Body of pancreas (tissue), 4 donors: ENCODE measurements at regions not wholly inside any gene's neighbourhood (a gene's known extent, or its start where the extent isn't known, plus 50 kb on each side); places are given as distances from the start of the nearest gene placed in this dataset.

ENCODE experiments used
- ATAC-seq: fragments of 150-250 bp; one replicate; pipeline ENCODE4 v1.9.1; 2016
- DNase-seq, 4 donors: peaks; one replicate each; pipeline ENCODE4 v3.0.0-alpha.2; 2019
- H3K27ac ChIP-seq, 4 donors: fragments of 200-600 bp; sonication (generic); 1 replicate in 3 of 4; 2 replicates in 1 of 4; pipeline versions ENCODE4 v1.5.1 to v1.6.1; 2016 to 2019; ENCODE audit warnings: mild to moderate bottlenecking in 1 of 4, mixed read lengths in 1 of 4, moderate library complexity in 1 of 4
- H3K27me3 ChIP-seq, 2 donors: fragments of 200-600 bp; sonication (generic); one replicate each; pipeline ENCODE4 v1.6.0; 2016; ENCODE audit warnings: mild to moderate bottlenecking in 1 of 2
- H3K36me3 ChIP-seq, 2 donors: fragments of 200-600 bp; sonication (generic); replicated peaks in 1 of 2; 2 replicates each; pipeline ENCODE4 v1.5.1; 2016; ENCODE audit warnings: low read depth in 2 of 2; ENCODE audit not compliant: insufficient read depth in 1 of 2
- H3K4me1 ChIP-seq: fragments of 200-600 bp; sonication (generic); one replicate; pipeline ENCODE4 v1.6.0; 2016
- H3K4me3 ChIP-seq, 2 donors: fragments of 200-600 bp; sonication (generic); 1 replicate in 1 of 2; 2 replicates in 1 of 2; pipeline ENCODE4 v1.5.1; 2016 to 2019
- H3K9me3 ChIP-seq, 3 donors: fragments of 200-600 bp; sonication (generic); 1 replicate in 2 of 3; 2 replicates in 1 of 3; pipeline ENCODE4 v1.5.1; 2016
- CTCF ChIP-seq, 7 experiments: fragments of 450-650 bp in 4 of 7; fragments of 200-600 bp in 3 of 7; sonication (generic) in 3 of 7; IDR thresholded peaks; one replicate each; pipeline ENCODE4 v1.5.1; 2016 to 2019; ENCODE audit warnings: antibody characterized with exemption in 7 of 7
- POLR2A ChIP-seq, 3 donors: fragments of 450-650 bp; IDR thresholded peaks; one replicate each; pipeline ENCODE4 v1.6.1; 2016; ENCODE audit warnings: antibody characterized with exemption in 3 of 3, mild to moderate bottlenecking in 2 of 3
- WGBS, 2 donors: methylation state at CpG; one replicate each; pipeline ENCODE4 v1.1.5; 2017; 5-methylcytosine and 5-hydroxymethylcytosine counted together
- intact Hi-C: fragments of 100-400 bp; cut with DNase I; formaldehyde crosslinking; loops from one replicate; pipeline ENCODE4 v1.15.1; 2023

DNA sequence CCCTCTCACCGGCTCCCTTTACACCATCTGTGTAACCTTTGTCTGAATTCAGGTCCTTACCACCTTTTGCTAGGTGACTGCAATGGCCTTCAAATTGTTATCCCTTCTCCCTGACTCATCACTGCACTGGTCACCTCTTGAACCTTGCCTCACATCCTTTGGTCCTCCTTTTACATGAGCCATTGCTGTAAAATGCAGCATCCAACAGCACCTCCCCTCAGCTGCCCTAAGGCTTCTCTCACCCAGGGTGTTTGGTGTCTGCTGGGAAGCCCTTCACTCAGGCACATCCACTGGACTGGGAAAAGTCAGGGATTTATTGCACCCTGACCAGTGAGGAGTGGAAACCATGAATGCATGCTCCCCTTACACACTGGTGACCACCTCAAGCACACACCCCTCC is 192.5 kb upstream of the GATB start:
- WGBS, 2 donors, result 62 to 65% methylated on average over 1 of the region's 1 CpG
- no peak for TF ChIP-seq CTCF (IDR thresholded peaks at IDR 0.05)
- no peak for TF ChIP-seq POLR2A (IDR thresholded peaks at IDR 0.05)
- Histone ChIP-seq H3K4me3 (no peak overlapping the region), H3K27ac (no peak overlapping the region), H3K36me3 (no peaks in the 10 kb centered on the region), H3K4me1 (no peaks in the 10 kb centered on the region), H3K9me3 (no peaks in the 10 kb centered on the region), H3K27me3 (no peaks in the 10 kb centered on the region)
- no peak for DNase-seq
- ATAC-seq, result no peak
- intact Hi-C loops, result no loop called here

GRCh38 chr4:151952711-151953254 is 192.0 kb upstream of the GATB start:
- intact Hi-C loops, result no loop called here

GRCh38 chr4:151952137-151952536 is 191.3 kb upstream of the GATB start:
- Histone ChIP-seq H3K4me1 (no peaks in the 10 kb centered on the region), H3K27me3 (no peaks in the 10 kb centered on the region), H3K4me3 (no peak overlapping the region), H3K9me3 (no peaks in the 10 kb centered on the region), H3K27ac (no peak overlapping the region), H3K36me3 (no peaks in the 10 kb centered on the region)
- DNase-seq, result no peak
- no peak for ATAC-seq
- 37 to 53% methylated on average over 4 of the region's 4 CpGs for WGBS, 2 donors
- TF ChIP-seq POLR2A (IDR thresholded peaks at IDR 0.05), result no peak
- TF ChIP-seq CTCF (IDR thresholded peaks at IDR 0.05), result no peak
- intact Hi-C loops, result no loop called here

More at GRCh38 chr4:151952711-151953254, 192.0 kb upstream of the GATB start:
- H3K27me3 ChIP-seq, result no peaks in the 10 kb centered on the region
- DNase-seq (no peak), ATAC-seq (no peak)
- no peaks in the 10 kb centered on the region for H3K4me1 ChIP-seq
- H3K36me3 ChIP-seq, result no peaks in the 10 kb centered on the region
- no peak overlapping the region for H3K4me3 ChIP-seq
- TF ChIP-seq POLR2A (IDR thresholded peaks at IDR 0.05) (no peak), CTCF (IDR thresholded peaks at IDR 0.05) (no peak)
- H3K27ac ChIP-seq, result no peak overlapping the region
- no peaks in the 10 kb centered on the region for H3K9me3 ChIP-seq
- WGBS, 2 donors, result 62 to 70% methylated on average over 6 of the region's 6 CpGs

GRCh38 chr4:151951671-151952050 is 190.9 kb upstream of the GATB start:
- Histone ChIP-seq H3K4me3 (no peak overlapping the region), H3K9me3 (no peaks in the 10 kb centered on the region), H3K36me3 (no peaks in the 10 kb centered on the region), H3K4me1 (no peaks in the 10 kb centered on the region), H3K27ac (no peak overlapping the region), H3K27me3 (no peaks in the 10 kb centered on the region)
- 54% methylated on average over 5 of the region's 5 CpGs for WGBS, 2 donors
- ATAC-seq, result no peak
- no peak for DNase-seq
- TF ChIP-seq POLR2A (IDR thresholded peaks at IDR 0.05) (no peak), CTCF (IDR thresholded peaks at IDR 0.05) (no peak)
- intact Hi-C loops, result no loop called here

DNA sequence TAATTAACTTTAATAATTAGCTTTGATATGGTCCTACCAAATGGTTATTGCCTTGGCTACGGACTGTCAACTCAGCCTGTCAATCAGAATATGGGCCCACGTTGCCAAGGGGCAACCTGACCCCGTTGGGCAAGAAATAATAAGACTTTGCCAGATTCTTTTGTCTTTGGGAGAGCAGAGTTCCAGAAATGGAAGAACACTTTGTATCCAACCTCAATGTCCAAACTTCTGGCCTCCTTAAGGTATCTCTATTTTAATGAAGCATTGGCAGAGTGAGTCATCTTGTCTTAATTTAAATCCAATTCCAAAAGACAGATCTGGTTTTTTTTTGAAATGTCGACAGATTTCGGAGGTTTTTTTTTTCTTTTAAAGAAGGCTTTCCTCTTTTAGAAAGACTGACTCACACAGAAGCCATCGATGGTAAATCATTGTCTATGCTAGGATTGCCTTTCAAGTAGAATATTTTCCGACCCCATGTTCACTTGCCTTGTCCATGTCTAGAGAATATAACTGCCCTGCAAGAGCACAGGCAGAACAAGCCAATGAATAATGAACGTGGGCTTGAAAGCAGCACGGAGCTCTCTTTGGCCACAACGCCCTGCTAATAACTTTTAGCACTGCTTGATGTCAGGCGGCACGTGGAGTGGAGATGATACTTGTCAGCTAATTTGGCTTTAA is 190.3 kb upstream of the GATB start:
- no peak overlapping the region for H3K27ac ChIP-seq

More for the DNA sequence above, 190.3 kb upstream of the GATB start:
- ATAC-seq (no peak), DNase-seq (no peak)
- intact Hi-C loops, result no loop called here
- WGBS, 2 donors, result 68 to 69% methylated on average over 12 of the region's 12 CpGs
- Histone ChIP-seq H3K4me1 (no peaks in the 10 kb centered on the region), H3K27me3 (no peaks in the 10 kb centered on the region), H3K4me3 (no peak overlapping the region), H3K36me3 (no peaks in the 10 kb centered on the region), H3K9me3 (no peaks in the 10 kb centered on the region)
- no peak for TF ChIP-seq POLR2A (IDR thresholded peaks at IDR 0.05)
- no peak for TF ChIP-seq CTCF (IDR thresholded peaks at IDR 0.05)
